GM19468 (cell line): ENCODE measurements at regions not wholly inside any gene's neighbourhood (a gene's known extent, or its start where the extent isn't known, plus 50 kb on each side); places are given as distances from the start of the nearest gene placed in this dataset.

Experiments used
- ATAC-seq: cut with Tn5 transposase; IDR thresholded peaks from one replicate; pipeline ENCODE4 v1.9.1; 2021; ENCODE audit warnings: mild to moderate bottlenecking, moderate library complexity, moderate number of reproducible peaks; ENCODE audit not compliant: unreplicated experiment; ENCODE audit errors: extremely low read depth

GRCh38 chr16:85303354-85303883 lies 191.1 kb upstream of the CIBAR2 start:
- ATAC-seq = no peak

- no peak for ATAC-seq
Observed at GRCh38 chr16:85304337-85304736, 192.1 kb upstream of the CIBAR2 start.

- peak; percentile 79 for ATAC-seq
Observed at GRCh38 chr16:85306071-85306792, 194.0 kb upstream of the CIBAR2 start.

- ATAC-seq = no peak
Observed at GRCh38 chr16:85306793-85307551, 194.7 kb upstream of the CIBAR2 start.

GRCh38 chr16:85307552-85308364 lies 195.5 kb upstream of the CIBAR2 start:
- ATAC-seq = no peak

GRCh38 chr16:85308611-85309540 lies 196.6 kb upstream of the CIBAR2 start:
- no peak for ATAC-seq

GRCh38 chr16:85309656-85310587 lies 197.7 kb upstream of the CIBAR2 start:
- ATAC-seq = no peak

- no peak for ATAC-seq
Observed at GRCh38 chr16:85310868-85311585, 198.8 kb upstream of the CIBAR2 start.

- no peak for ATAC-seq
Observed at GRCh38 chr16:85311741-85312140, 199.5 kb upstream of the CIBAR2 start.

- ATAC-seq = no peak
Observed at GRCh38 chr16:85312174-85312573, 199.9 kb upstream of the CIBAR2 start.

- no peak for ATAC-seq
Observed at GRCh38 chr16:85312642-85313525, 200.6 kb upstream of the CIBAR2 start.

- ATAC-seq = no peak
Observed at GRCh38 chr16:85313526-85314301, 201.4 kb upstream of the CIBAR2 start.

- no peak for ATAC-seq
Observed at GRCh38 chr16:85314512-85314971, 202.3 kb upstream of the CIBAR2 start.

- ATAC-seq = no peak
Observed at GRCh38 chr16:85315866-85316265, 203.6 kb upstream of the CIBAR2 start.

GRCh38 chr16:85316321-85316919 lies 204.1 kb upstream of the CIBAR2 start:
- ATAC-seq = no peak

GRCh38 chr16:85316944-85317343 lies 204.7 kb upstream of the CIBAR2 start:
- ATAC-seq = no peak
